HG02943 (cell line): ENCODE measurements at regions not wholly inside any gene's neighbourhood (a gene's known extent, or its start where the extent isn't known, plus 50 kb on each side); places are given as distances from the start of the nearest gene placed in this dataset.
"Not testable (repeated sequence)": the region's sequence is repeated elsewhere in the genome, so short reads cannot be mapped to it uniquely, and the experiment has no call there.

Experiments used
- ATAC-seq: cut with Tn5 transposase; IDR thresholded peaks from one replicate; pipeline ENCODE4 v1.9.1; 2021; ENCODE audit warnings: mild to moderate bottlenecking, low read depth, moderate library complexity; ENCODE audit not compliant: unreplicated experiment

- no peak for ATAC-seq
Measured at GRCh38 chr4:38327174-38327573, 336.8 kb upstream of the KLF3 start.

GRCh38 chr4:38328989-38329729 lies 334.8 kb upstream of the KLF3 start:
- no peak for ATAC-seq

GRCh38 chr4:38330321-38330720 lies 333.7 kb upstream of the KLF3 start:
- no peak for ATAC-seq

- ATAC-seq, result no peak
Measured at GRCh38 chr4:38330936-38331335, 333.1 kb upstream of the KLF3 start.

- ATAC-seq, result no peak
Measured at GRCh38 chr4:38332699-38333098, 331.3 kb upstream of the KLF3 start.

GRCh38 chr4:38333219-38333618 lies 330.8 kb upstream of the KLF3 start:
- no peak for ATAC-seq

- no peak for ATAC-seq
Measured at GRCh38 chr4:38334791-38335190, 329.2 kb upstream of the KLF3 start.

GRCh38 chr4:38338939-38339338 lies 325.1 kb upstream of the KLF3 start:
- not testable (repeated sequence) for ATAC-seq

- no peak for ATAC-seq
Measured at GRCh38 chr4:38343608-38344007, 320.4 kb upstream of the KLF3 start.

- ATAC-seq, result no peak
Measured at GRCh38 chr4:38344929-38345328, 319.1 kb upstream of the KLF3 start.

GRCh38 chr4:38347251-38347650 lies 316.7 kb upstream of the KLF3 start:
- no peak for ATAC-seq

- ATAC-seq, result no peak
Measured at GRCh38 chr4:38354421-38354820, 309.6 kb upstream of the KLF3 start.

- ATAC-seq, result no peak
Measured at GRCh38 chr4:38354872-38355271, 309.1 kb upstream of the KLF3 start.

- ATAC-seq, result no peak
Measured at GRCh38 chr4:38356686-38357085, 307.3 kb upstream of the KLF3 start.

GRCh38 chr4:38357546-38357945 lies 306.5 kb upstream of the KLF3 start:
- ATAC-seq, result no peak

GRCh38 chr4:38359113-38359512 lies 304.9 kb upstream of the KLF3 start:
- ATAC-seq, result no peak

GRCh38 chr4:38360201-38360600 lies 303.8 kb upstream of the KLF3 start:
- no peak for ATAC-seq

GRCh38 chr4:38364383-38364963 lies 299.5 kb upstream of the KLF3 start:
- ATAC-seq, result no peak

- no peak for ATAC-seq
Measured at GRCh38 chr4:38365261-38365660, 298.7 kb upstream of the KLF3 start.

GRCh38 chr4:38365748-38366310 lies 298.2 kb upstream of the KLF3 start:
- ATAC-seq, result no peak

- ATAC-seq, result no peak
Measured at GRCh38 chr4:38366456-38366855, 297.5 kb upstream of the KLF3 start.

- no peak for ATAC-seq
Measured at GRCh38 chr4:38366997-38367396, 297.0 kb upstream of the KLF3 start.
